ENCODE measurements at regions not wholly inside any gene's neighbourhood (a gene's known extent, or its start where the extent isn't known, plus 50 kb on each side); places are given as distances from the start of the nearest gene placed in this dataset.
"Not testable (repeated sequence)": the region's sequence is repeated elsewhere in the genome, so short reads cannot be mapped to it uniquely, and the experiment has no call there.

- no peak for DNase-seq
These were observed 87.8 kb downstream of the PRR15 start for GRCh38 chr7:29651477-29651876.

- no peak for DNase-seq
These were observed 88.9 kb downstream of the PRR15 start for GRCh38 chr7:29652556-29652955.

DNA sequence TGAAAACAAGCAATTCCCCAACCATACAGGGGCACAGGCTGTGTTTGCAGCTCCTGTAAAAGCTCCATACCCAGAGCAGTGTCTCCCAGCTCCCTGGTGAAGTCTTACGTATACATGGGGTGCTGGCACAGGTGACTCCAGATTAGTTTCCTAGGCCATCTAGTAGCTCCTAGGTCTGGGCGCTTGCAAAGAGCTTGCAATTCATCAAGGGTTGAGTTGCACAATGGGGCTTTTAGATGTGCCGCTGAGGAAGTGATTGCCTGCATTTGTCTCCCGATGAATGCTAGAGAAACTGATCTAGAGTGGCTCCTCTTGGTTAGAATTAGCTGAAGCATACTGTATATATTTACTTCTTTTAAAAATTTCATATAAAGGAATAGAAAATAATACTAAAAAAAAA lies 90.7 kb downstream of the PRR15 start:
- DNase-seq, result not testable (repeated sequence)

DNA sequence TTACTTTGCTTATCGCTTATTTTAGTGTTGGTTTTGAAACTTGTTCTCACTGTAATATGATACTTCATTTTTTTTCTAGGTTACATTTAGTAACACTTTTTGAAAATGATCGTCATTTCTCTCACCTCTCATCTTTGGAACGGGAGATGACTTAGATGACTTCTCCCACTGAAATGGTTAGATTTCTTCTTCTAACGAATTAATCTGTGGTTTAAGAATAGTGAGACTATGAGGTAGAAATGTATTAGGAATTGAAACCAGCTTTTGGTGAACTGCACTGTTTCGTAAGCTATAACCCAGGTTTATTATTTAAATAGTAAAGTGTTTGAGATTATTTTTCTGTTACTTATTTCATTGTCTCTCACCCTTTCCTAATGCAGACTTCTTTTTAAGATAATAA lies 93.7 kb downstream of the PRR15 start:
- no peak for DNase-seq

DNA sequence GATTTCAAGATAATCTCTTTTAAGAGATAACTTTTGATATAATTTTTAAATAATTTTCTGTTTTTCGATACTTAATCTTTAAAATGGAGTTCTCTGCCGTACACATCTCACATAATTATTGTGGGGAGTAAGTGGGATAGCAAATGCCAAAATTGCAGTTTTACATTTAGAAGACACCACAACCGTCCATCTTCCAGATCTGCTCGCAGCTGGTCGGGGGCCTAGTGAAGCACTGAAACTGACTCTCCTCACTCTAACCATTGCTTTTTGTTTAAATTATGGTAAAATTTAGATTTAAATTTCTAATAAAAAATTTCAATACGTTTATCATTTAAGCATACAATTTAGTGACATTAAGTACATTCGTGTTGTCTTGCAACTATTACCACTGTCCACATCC lies 94.2 kb downstream of the PRR15 start:
- no peak for DNase-seq

- not testable (repeated sequence) for DNase-seq
These were observed 95.6 kb downstream of the PRR15 start for GRCh38 chr7:29659213-29659612.

- DNase-seq, result peak; percentile 17
These were observed 99.3 kb downstream of the PRR15 start for GRCh38 chr7:29662899-29663298.

DNA sequence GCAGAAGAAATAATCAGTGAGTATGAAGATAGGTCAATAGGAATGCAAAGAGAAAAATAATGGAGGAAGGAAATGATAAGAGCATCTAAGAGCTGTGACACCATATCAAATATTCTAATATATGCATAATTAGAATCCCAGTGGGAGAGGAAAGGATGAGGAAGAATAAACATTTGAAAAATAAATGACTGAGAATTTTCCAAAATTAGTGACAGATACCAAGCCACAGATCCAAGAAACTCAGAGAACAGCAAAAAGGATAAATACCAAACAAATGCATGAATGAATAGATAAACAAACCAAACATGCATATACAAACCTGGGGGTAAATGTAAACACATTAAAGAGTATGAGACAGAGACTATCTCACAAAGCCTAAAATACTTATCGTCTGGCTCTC lies 101.4 kb downstream of the PRR15 start:
- not testable (repeated sequence) for DNase-seq

GRCh38 chr7:29667096-29667669 lies 103.5 kb downstream of the PRR15 start:
- DNase-seq, result not testable (repeated sequence)

- not testable (repeated sequence) for DNase-seq
These were observed 107.7 kb downstream of the PRR15 start for GRCh38 chr7:29671286-29671685.

DNA sequence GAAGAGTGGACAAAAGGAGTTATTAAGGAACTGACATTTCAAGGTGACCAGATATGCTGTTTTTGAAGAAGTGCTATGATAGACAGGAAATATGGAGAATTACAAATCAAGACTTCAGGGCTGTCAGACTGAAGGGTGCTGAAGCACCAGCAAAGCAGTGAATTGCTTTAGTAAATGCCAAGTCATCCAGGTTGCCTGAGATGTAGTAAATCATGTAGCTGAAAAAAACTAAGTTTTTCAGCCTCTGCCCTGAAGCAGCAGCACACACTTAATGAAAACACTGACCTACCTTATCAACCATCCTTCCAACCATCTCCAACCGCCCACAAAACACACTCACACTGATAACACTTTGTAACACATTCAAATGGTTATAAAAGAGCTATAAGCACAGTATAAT lies 110.0 kb downstream of the PRR15 start:
- not testable (repeated sequence) for DNase-seq

- not testable (repeated sequence) for DNase-seq
These were observed 111.0 kb downstream of the PRR15 start for GRCh38 chr7:29674626-29675025.

DNA sequence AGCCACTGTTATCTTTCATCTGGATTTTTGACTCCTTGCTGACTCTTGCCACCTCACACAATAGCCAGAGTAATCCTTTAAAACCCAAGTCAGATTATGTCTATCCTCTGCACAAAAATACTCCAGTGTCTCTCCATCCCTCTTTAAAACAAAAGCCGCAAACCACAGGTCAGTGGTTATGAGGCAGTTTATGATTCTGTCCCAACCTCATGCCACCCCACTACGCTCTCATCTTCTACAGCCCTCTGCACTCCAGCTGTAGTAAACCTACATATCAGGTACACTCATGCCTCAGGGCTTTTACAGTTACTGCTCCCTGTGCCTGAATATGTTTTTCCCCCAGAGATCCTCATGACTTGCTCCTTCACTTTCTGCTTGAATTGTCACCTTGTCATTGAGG lies 113.6 kb downstream of the PRR15 start:
- not testable (repeated sequence) for DNase-seq

GRCh38 chr7:29679963-29680362 lies 116.3 kb downstream of the PRR15 start:
- not testable (repeated sequence) for DNase-seq

GRCh38 chr7:29680601-29681000 lies 117.0 kb downstream of the PRR15 start:
- DNase-seq, result not testable (repeated sequence)

DNA sequence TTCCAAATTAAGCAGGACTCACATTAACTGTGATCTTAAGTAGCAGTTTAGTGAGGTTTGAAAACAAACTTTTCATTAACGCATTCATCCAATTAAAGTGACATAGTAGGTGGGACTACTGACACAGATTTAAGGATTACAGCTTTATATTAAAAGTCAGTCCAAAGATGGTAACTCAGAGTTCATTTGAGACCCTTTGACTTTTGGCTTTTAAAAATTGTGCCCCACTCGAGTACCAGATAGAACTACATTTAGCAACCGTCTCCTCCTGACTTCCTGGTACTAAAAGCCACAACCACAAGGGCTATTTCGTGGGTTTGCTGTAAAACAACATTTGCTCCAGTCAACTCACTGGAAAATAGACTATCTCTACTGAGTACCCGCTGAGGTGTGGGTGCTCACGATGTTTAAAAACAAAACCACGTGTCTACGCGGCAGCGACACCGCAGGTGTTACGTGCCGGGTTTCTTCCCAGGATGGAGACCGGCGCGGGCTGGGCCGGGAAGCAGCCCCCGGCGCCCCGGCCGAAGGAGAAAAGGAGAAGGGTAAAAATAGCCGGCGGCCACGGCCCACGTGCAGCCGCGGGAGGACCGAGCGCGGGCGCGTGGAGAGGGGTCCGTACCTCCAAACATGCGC lies 120.6 kb downstream of the PRR15 start:
- peak; percentile 4 for DNase-seq

DNA sequence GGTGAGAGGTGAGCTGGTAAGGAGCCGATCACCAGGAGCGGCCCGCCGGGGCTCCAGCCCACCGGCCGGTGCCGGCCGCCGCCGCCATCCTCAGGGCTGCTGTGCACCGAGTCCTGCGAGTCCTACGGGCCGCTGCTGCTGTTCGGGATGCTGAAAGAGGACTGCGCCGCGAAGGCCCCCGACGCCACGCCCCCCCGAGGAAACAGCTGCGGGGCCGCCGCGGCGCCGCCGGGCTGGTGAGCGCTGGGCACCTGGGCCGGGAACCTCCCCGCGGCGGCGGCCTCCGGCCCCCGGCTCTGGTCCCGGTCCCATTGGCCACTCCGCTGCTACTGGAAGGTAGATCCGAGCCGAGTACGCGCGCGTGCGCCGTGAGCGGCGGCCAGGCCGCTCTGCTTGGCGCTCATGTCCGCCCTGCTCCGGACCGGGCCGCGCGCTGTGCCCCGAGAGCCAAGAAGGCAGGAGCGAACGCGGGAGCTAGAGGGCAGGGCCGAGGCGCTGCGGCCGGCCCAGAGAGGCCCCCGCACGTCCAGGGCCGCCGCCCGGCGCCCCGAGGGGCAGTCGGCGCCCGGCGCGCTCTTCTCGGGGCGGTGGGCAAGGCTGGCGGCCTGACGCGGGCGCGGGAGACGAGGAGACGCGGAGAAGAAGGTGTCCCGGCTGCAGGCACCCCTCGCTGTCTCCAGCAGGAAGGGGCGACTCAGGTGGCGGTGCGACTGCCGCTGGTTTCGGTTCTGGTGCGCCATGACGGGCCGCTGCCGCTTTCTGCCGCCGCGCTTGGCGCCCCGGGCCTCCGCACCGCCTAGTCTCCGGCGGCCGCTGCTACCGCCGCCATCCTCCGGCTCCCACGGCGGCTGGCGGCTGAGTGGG lies 121.3 kb upstream of the WIPF3 start:
- DNase-seq, result peak; percentile 75

DNA sequence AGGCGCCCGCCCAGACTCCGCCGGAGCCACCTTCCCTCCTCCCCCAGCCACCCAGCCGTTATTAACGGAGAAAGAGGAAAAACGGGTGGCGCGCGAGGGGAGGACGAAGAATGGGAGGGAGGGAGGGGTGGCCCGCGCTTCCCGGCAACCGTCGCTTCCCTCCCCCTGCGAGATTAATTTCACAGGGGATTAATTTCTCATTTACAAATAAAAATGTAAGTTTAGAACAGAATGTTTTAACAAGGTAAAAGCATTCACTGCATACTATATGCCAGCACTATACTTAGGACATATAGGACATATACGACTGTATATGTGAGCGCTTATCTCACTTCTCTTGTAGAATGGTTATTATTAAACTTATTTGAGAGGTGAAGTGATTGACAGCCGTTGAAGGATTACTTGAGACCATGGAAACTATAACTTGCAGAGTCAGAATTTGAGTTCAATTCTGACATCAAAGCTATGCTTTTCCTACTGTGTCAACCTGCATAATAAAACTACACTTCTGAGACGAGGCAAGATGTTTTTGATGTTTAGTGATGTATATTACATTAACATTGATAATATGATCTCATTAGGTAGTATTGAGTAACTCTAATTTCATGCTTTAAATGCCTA lies 120.5 kb upstream of the WIPF3 start:
- peak; percentile 1 for DNase-seq

DNA sequence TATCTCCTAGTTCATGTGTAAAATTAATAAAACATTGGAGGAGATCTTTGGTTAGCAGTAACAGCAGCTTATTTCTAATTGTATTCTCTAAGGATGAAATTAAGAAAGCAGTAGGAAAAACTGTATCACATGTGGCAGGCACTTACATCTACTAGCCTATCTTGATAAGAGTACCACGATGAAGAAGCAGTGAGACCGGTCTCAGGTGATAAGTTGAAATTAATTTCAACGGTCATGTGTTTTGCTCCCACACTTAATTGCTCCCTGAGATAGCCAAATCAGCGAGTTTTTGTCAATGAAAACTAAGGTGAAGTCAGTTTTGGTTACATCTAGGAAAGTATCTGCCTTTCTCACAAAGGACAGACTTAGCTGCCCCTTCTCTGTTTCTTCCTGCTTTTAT lies 115.8 kb upstream of the WIPF3 start:
- DNase-seq, result not testable (repeated sequence)

DNA sequence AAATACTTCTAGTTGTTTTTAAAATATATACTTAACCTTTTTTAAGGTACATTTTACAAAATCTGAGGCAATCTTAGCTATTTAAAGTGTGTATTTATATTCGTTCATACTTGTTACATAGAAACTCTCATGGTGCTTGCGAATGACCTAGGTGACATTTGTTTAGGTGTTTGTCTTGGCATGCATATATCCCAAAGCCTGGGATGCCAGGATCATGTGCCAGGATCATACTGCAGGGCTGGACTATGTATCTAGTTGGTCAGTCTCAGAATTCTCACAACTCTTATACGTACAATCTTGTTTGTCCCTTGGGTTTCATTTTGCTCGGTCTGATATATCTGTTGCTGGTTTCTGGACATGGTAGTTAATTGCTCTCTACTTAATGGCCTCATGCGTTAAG lies 109.9 kb upstream of the WIPF3 start:
- DNase-seq, result not testable (repeated sequence)

GRCh38 chr7:29699723-29700122 lies 106.6 kb upstream of the WIPF3 start:
- DNase-seq, result not testable (repeated sequence)

DNA sequence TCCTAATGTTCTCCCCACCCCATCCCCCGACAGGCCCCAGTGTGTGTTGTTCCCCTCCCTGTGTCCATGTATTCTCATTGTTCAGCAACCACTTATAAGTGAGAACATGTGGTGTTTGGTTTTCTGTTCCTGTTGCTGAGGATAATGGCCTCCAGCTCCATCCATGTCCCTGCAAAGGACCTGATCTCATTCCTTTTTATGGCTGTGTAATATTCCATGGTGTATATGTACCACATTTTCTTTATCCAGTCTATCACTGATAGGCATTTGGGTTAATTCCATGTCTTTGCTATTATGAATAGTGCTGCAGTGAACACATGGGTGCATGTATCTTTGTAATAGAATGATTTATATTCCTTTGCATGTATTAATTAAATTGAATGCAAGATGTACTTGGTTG lies 104.8 kb upstream of the WIPF3 start:
- not testable (repeated sequence) for DNase-seq

- DNase-seq, result not testable (repeated sequence)
These were observed 102.5 kb upstream of the WIPF3 start for GRCh38 chr7:29703830-29704229.
